Suprapubic skin (tissue), 4 donors: ENCODE measurements at regions not wholly inside any gene's neighbourhood (a gene's known extent, or its start where the extent isn't known, plus 50 kb on each side); places are given as distances from the start of the nearest gene placed in this dataset.

Experiments
- POLR2A ChIP-seq, 2 donors: fragments of 450-650 bp; IDR thresholded peaks; one replicate each; pipeline ENCODE4 v1.6.1; 2017; ENCODE audit warnings: antibody characterized with exemption in 2 of 2, mild to moderate bottlenecking in 2 of 2, moderate library complexity in 2 of 2
- POLR2AphosphoS5 ChIP-seq, 3 donors: sonication (generic); formaldehyde crosslinking; IDR thresholded peaks; one replicate each; pipeline ENCODE4 v1.6.1; 2017; ENCODE audit warnings: antibody characterized with exemption in 3 of 3

DNA sequence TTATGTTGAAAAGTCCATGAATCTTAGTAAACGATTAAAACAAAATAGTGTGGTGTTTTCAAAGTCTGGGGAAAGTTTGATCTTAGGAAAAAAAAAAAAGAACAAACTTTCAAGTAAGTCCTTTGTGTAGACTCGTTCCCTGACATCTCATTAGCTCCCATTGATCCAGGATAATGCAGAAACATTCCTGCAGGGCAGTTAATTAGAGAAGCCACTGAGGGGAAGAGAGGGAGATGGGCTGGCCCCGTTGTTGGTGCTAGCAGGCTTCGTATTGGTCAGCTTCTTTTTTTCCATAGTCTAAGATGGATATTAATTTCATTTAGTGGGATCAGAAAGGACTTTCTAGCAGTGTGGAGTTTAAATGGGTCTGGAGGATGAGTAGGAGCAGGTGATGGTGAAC is 340.2 kb downstream of the DRD1 start:
- TF ChIP-seq POLR2A (IDR thresholded peaks at IDR 0.05) (no peak), POLR2AphosphoS5 (IDR thresholded peaks at IDR 0.05) (no peak)
